Dedifferentiated amniotic fluid mesenchymal stem cell (primary cell): ENCODE measurements at regions not wholly inside any gene's neighbourhood (a gene's known extent, or its start where the extent isn't known, plus 50 kb on each side); places are given as distances from the start of the nearest gene placed in this dataset.
"Not testable (repeated sequence)": the region's sequence is repeated elsewhere in the genome, so short reads cannot be mapped to it uniquely, and the experiment has no call there.

Experiments used
- DNase-seq: peaks from one replicate; pipeline ENCODE4 v3.0.0-alpha.2; 2016; ENCODE audit errors: extremely low spot score

DNA sequence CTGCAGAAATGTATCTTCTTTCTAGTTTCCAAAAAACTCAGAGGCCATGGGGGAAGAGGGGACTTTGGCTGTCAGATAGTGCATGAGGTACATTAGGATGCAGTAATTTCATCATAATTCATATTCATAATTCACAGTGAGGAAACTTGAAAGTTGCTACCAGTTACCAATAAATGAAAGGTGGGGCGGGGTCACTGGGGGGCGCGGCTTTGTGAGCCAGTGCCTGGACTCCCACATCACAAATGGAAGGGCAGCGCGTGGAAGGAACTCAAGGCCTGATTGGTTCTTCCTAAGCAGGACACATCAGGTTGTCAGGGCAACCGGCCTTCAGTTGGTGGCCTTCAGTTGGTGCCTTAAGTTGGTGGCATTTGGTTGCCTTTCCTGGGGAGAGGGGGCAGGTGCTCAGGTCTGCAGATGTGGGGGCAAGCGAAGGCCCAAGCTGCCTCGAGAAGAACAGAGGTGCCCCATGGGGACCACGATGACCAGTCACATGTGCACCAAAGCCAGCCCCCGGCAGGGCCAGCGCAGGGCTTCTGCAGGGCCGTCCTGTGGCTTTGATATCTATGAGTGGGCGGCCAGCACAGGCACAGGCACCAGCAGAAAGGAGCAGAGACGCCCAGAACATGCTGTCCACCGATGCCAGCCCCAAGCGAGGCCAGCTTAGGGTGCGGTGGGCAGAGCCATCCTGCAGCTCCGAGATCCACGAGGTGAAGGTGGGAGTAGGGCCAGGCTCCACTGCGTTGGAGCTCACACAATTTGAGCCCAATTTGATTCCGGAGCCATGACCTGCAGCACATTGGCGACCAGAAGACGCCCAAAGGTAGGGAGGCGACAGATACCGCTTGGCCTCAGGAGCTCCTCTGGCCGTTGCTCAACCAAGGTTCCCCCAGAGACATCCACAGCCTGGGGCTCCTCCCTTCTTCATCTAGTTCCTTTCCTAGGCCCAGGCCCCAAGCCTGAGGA lies 3248.2 kb upstream of the OR11H1 start:
- not testable (repeated sequence) for DNase-seq

DNA sequence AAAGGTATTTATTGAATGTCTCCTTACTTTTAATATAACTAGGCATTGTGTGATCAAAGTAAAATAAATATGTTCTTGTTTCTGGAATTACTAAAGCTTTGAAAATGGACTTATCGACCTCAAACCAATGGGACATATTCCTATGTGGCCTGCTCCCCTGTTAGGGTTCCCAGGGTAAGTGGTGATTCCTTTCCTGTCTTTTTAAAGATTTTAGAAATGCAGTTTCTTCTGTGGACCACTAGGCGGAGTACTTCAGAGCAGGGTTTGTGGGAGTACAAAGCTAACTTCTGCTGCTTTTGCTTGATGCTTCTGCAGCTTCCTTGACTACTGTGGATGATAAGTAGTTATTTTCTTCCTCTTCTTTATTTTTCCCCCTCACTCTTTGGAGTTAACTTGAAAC lies 3243.3 kb upstream of the OR11H1 start:
- peak; percentile 3 for DNase-seq

DNA sequence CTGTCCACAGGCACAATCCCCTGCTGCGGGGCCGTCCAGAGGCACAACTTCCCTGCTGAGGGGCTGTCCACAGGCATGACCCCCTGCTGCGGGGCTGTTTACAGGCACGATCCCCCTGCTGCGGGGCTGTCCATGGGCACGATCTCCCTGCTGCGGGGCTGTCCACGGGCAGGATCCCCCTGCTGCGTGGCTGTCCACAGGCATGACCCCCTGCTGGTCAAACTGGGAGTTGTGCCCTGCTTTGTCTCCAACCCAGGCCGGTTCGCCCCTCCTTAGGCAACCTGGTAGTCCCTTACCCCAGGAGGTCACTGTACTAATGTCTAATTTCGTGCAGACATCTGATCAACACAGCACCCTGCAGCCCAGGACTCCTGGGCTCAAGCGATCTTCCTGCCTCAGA lies 3230.6 kb upstream of the OR11H1 start:
- DNase-seq: not testable (repeated sequence)
